Progenitor cell of endocrine pancreas (in vitro differentiated cells): ENCODE measurements at regions not wholly inside any gene's neighbourhood (a gene's known extent, or its start where the extent isn't known, plus 50 kb on each side); places are given as distances from the start of the nearest gene placed in this dataset.
"Not testable (repeated sequence)": the region's sequence is repeated elsewhere in the genome, so short reads cannot be mapped to it uniquely, and the experiment has no call there.

Experiments
- DNase-seq: peaks from one replicate; pipeline ENCODE4 v3.0.0; 2021; ENCODE audit warnings: low spot score; ENCODE audit not compliant: unreplicated experiment
- H3K27ac Mint-ChIP-seq: 2 replicates; pipeline ENCODE4 v1.8.0; 2021; ENCODE audit warnings: mild to moderate bottlenecking, moderate library complexity, mixed read lengths
- H3K27me3 Mint-ChIP-seq: 2 replicates; pipeline ENCODE4 v1.8.0; 2021; ENCODE audit warnings: mixed read lengths
- H3K36me3 Mint-ChIP-seq: 2 replicates; pipeline ENCODE4 v1.8.0; 2022; ENCODE audit warnings: mixed read lengths; ENCODE audit not compliant: insufficient read depth
- H3K4me1 Mint-ChIP-seq: 2 replicates; pipeline ENCODE4 v1.8.0; 2021; ENCODE audit warnings: low read depth, mixed read lengths
- H3K4me3 Mint-ChIP-seq: 2 replicates; pipeline ENCODE4 v1.8.0; 2021; ENCODE audit warnings: low read depth, mild to moderate bottlenecking, moderate library complexity, mixed read lengths
- H3K9me3 Mint-ChIP-seq: 2 replicates; pipeline ENCODE4 v1.8.0; 2021; ENCODE audit warnings: low read depth, mixed read lengths
- CTCF ChIP-seq: fragments of 200-600 bp; sonication (generic); IDR thresholded peaks from one replicate; pipeline ENCODE4 v1.5.0; 2021; ENCODE audit warnings: antibody characterized with exemption, mild to moderate bottlenecking; ENCODE audit not compliant: unreplicated experiment

- H3K9me3 Mint-ChIP-seq = no peaks in the 10 kb centered on the region
- H3K36me3 Mint-ChIP-seq = no peaks in the 10 kb centered on the region
- H3K27me3 Mint-ChIP-seq = peaks cover 15% of the 10 kb centered on the region
- no peak for DNase-seq
- peaks cover 10% of the 10 kb centered on the region for H3K4me1 Mint-ChIP-seq
- no peak for TF ChIP-seq CTCF
- no peak overlapping the region for H3K27ac Mint-ChIP-seq
- H3K4me3 Mint-ChIP-seq = no peak overlapping the region
These were observed 933.5 kb downstream of the C4orf33 start for GRCh38 chr4:130029442-130029841.

GRCh38 chr4:130031858-130032257, 935.9 kb downstream of the C4orf33 start:
- Mint-ChIP-seq H3K27me3 (peaks cover 15% of the 10 kb centered on the region), H3K4me3 (no peak overlapping the region), H3K27ac (no peak overlapping the region), H3K36me3 (no peaks in the 10 kb centered on the region), H3K9me3 (no peaks in the 10 kb centered on the region), H3K4me1 (peaks cover 10% of the 10 kb centered on the region)
- no peak for DNase-seq
- no peak for TF ChIP-seq CTCF

GRCh38 chr4:130033657-130034056, 937.7 kb downstream of the C4orf33 start:
- not testable (repeated sequence) for H3K36me3 Mint-ChIP-seq, H3K9me3 Mint-ChIP-seq, H3K4me1 Mint-ChIP-seq, H3K4me3 Mint-ChIP-seq, H3K27ac Mint-ChIP-seq, DNase-seq
- peaks cover 15% of the 10 kb centered on the region for H3K27me3 Mint-ChIP-seq

GRCh38 chr4:130034876-130035275, 938.9 kb downstream of the C4orf33 start:
- no peaks in the 10 kb centered on the region for H3K36me3 Mint-ChIP-seq
- H3K4me1 Mint-ChIP-seq = peaks cover 2% of the 10 kb centered on the region
- no peak overlapping the region for H3K4me3 Mint-ChIP-seq
- H3K27me3 Mint-ChIP-seq = peaks cover 15% of the 10 kb centered on the region
- H3K9me3 Mint-ChIP-seq = peaks cover 4% of the 10 kb centered on the region
- DNase-seq = no peak
- TF ChIP-seq CTCF = no peak
- no peak overlapping the region for H3K27ac Mint-ChIP-seq

GRCh38 chr4:130035391-130035790, 939.4 kb downstream of the C4orf33 start:
- no peaks in the 10 kb centered on the region for H3K36me3 Mint-ChIP-seq

GRCh38 chr4:130037866-130038265, 941.9 kb downstream of the C4orf33 start:
- H3K4me3 Mint-ChIP-seq, H3K9me3 Mint-ChIP-seq, DNase-seq, H3K27ac Mint-ChIP-seq, H3K27me3 Mint-ChIP-seq, H3K36me3 Mint-ChIP-seq: not testable (repeated sequence)
- peaks cover 13% of the 10 kb centered on the region for H3K4me1 Mint-ChIP-seq

More at GRCh38 chr4:130035391-130035790, 939.4 kb downstream of the C4orf33 start:
- Mint-ChIP-seq H3K27ac (no peak overlapping the region), H3K27me3 (peaks cover 15% of the 10 kb centered on the region), H3K4me3 (no peak overlapping the region), H3K9me3 (peaks cover 4% of the 10 kb centered on the region), H3K4me1 (peaks cover 2% of the 10 kb centered on the region)
- no peak for DNase-seq
- no peak for TF ChIP-seq CTCF

GRCh38 chr4:130038540-130038939, 942.6 kb downstream of the C4orf33 start:
- H3K27me3 Mint-ChIP-seq, DNase-seq, H3K36me3 Mint-ChIP-seq, H3K4me3 Mint-ChIP-seq, H3K9me3 Mint-ChIP-seq, H3K27ac Mint-ChIP-seq: not testable (repeated sequence)
- peaks cover 17% of the 10 kb centered on the region for H3K4me1 Mint-ChIP-seq
